Naive thymus-derived CD8-positive, alpha-beta T cell (primary cell): ENCODE measurements at regions not wholly inside any gene's neighbourhood (a gene's known extent, or its start where the extent isn't known, plus 50 kb on each side); places are given as distances from the start of the nearest gene placed in this dataset.

Experiments
- ATAC-seq, 2 donors: fragments of 150-1000 bp; cut with Tn5 transposase in 1 of 2; sonication (Bioruptor Pico), chemical (Tn5 transposase) in 1 of 2; 1 replicate in 1 of 2; 2 replicates in 1 of 2; pipeline ENCODE4 v1.10.0; 2021; ENCODE audit warnings: mild to moderate bottlenecking in 2 of 2, moderate library complexity in 2 of 2
- POLR2A ChIA-PET: fragments of 350-600 bp; sonication (Branson Sonifier 250); formaldehyde crosslinking; loops from one replicate; lab custom pipeline; 2021; ENCODE audit warnings: antibody characterized with exemption; lab: Charles Lee
- DNase-seq, 10 donors: peaks; one replicate each; pipeline versions ENCODE4 v3.0.0 to v3.0.0-alpha.2; 2020 to 2022
- H3K27ac Mint-ChIP-seq, 10 donors: one replicate each; pipeline ENCODE4 v1.8.0; 2020 to 2022; ENCODE audit warnings: mild to moderate bottlenecking in 10 of 10, mixed read lengths in 10 of 10, moderate library complexity in 4 of 10, inconsistent platforms in 1 of 10
- H3K27me3 Mint-ChIP-seq, 5 donors: one replicate each; pipeline ENCODE4 v1.8.0; 2021 to 2022; ENCODE audit warnings: mixed read lengths in 5 of 5
- H3K36me3 Mint-ChIP-seq, 3 donors: one replicate each; pipeline ENCODE4 v1.8.0; 2020 to 2022; ENCODE audit warnings: mixed read lengths in 3 of 3, mild to moderate bottlenecking in 2 of 3, inconsistent platforms in 1 of 3
- H3K4me1 Mint-ChIP-seq, 4 donors: one replicate each; pipeline ENCODE4 v1.8.0; 2021 to 2022; ENCODE audit warnings: mixed read lengths in 4 of 4
- H3K4me3 Mint-ChIP-seq, 10 donors: one replicate each; pipeline ENCODE4 v1.8.0; 2020 to 2022; ENCODE audit warnings: mild to moderate bottlenecking in 10 of 10, mixed read lengths in 10 of 10, moderate library complexity in 6 of 10, inconsistent platforms in 1 of 10
- H3K9me3 Mint-ChIP-seq, 9 donors: one replicate each; pipeline ENCODE4 v1.8.0; 2020 to 2022; ENCODE audit warnings: mixed read lengths in 9 of 9, mild to moderate bottlenecking in 3 of 9, inconsistent platforms in 1 of 9, moderate library complexity in 1 of 9

- Mint-ChIP-seq H3K36me3 (no peaks in the 10 kb centered on the region), H3K27me3 (peaks cover 0 to 2% (median 0%) of the 10 kb centered on the region in 5 donors), H3K4me1 (no peaks in the 10 kb centered on the region), H3K4me3 (no peak overlapping the region), H3K9me3 (peaks cover 0 to 2% (median 0%) of the 10 kb centered on the region in 9 donors), H3K27ac (no peak overlapping the region)
- ATAC-seq (no peak), DNase-seq (no peak)
- POLR2A ChIA-PET, result no interaction called here
Measured at GRCh38 chr4:124540014-124540413, 172.5 kb downstream of the ANKRD50 start.

- H3K36me3 Mint-ChIP-seq, result no peaks in the 10 kb centered on the region
- peaks cover 0 to 2% (median 0%) of the 10 kb centered on the region in 5 donors for H3K27me3 Mint-ChIP-seq
- DNase-seq (no peak), ATAC-seq (no peak)
- H3K4me3 Mint-ChIP-seq, result no peak overlapping the region
- POLR2A ChIA-PET, result no interaction called here
- no peak overlapping the region for H3K27ac Mint-ChIP-seq
- peaks cover 0 to 2% (median 0%) of the 10 kb centered on the region in 9 donors for H3K9me3 Mint-ChIP-seq
- H3K4me1 Mint-ChIP-seq, result no peaks in the 10 kb centered on the region
Measured at GRCh38 chr4:124541652-124542420, 170.7 kb downstream of the ANKRD50 start.

- Mint-ChIP-seq H3K27ac (no peak overlapping the region), H3K36me3 (no peaks in the 10 kb centered on the region)
Measured at GRCh38 chr4:124555959-124556358, 156.6 kb downstream of the ANKRD50 start.

GRCh38 chr4:124564121-124564520 is 148.4 kb downstream of the ANKRD50 start:
- Mint-ChIP-seq H3K27me3 (peaks cover 0 to 6% (median 0%) of the 10 kb centered on the region in 5 donors), H3K36me3 (no peaks in the 10 kb centered on the region), H3K4me1 (no peaks in the 10 kb centered on the region), H3K4me3 (no peak overlapping the region), H3K27ac (no peak overlapping the region), H3K9me3 (peaks cover 0 to 11% (median 2%) of the 10 kb centered on the region in 9 donors)
- POLR2A ChIA-PET, result no interaction called here
- ATAC-seq (no peak), DNase-seq (no peak)

More at GRCh38 chr4:124555959-124556358, 156.6 kb downstream of the ANKRD50 start:
- H3K9me3 Mint-ChIP-seq, result peaks cover 0 to 3% (median 0%) of the 10 kb centered on the region in 9 donors
- POLR2A ChIA-PET, result no interaction called here
- no peak for ATAC-seq
- H3K4me1 Mint-ChIP-seq, result no peaks in the 10 kb centered on the region
- H3K4me3 Mint-ChIP-seq, result no peak overlapping the region
- DNase-seq, result no peak
- H3K27me3 Mint-ChIP-seq, result peaks cover 0 to 3% (median 0%) of the 10 kb centered on the region in 5 donors

- H3K4me3 Mint-ChIP-seq, result no peak overlapping the region
- H3K27me3 Mint-ChIP-seq, result peaks cover 0 to 4% (median 0%) of the 10 kb centered on the region in 5 donors
- peaks cover 0 to 11% (median 2%) of the 10 kb centered on the region in 9 donors for H3K9me3 Mint-ChIP-seq
Measured at GRCh38 chr4:124565371-124565770, 147.2 kb downstream of the ANKRD50 start.

GRCh38 chr4:124566030-124566429 is 146.5 kb downstream of the ANKRD50 start:
- Mint-ChIP-seq H3K27me3 (peaks cover 0 to 4% (median 0%) of the 10 kb centered on the region in 5 donors), H3K4me1 (no peaks in the 10 kb centered on the region), H3K27ac (no peak overlapping the region), H3K9me3 (peaks cover 0 to 11% (median 2%) of the 10 kb centered on the region in 9 donors), H3K4me3 (no peak overlapping the region), H3K36me3 (no peaks in the 10 kb centered on the region)
- DNase-seq (no peak), ATAC-seq (no peak)
- POLR2A ChIA-PET, result no interaction called here

More at GRCh38 chr4:124565371-124565770, 147.2 kb downstream of the ANKRD50 start:
- H3K27ac Mint-ChIP-seq, result no peak overlapping the region
- ATAC-seq, result no peak
- POLR2A ChIA-PET, result no interaction called here
- H3K4me1 Mint-ChIP-seq, result no peaks in the 10 kb centered on the region
- H3K36me3 Mint-ChIP-seq, result no peaks in the 10 kb centered on the region
- DNase-seq, result no peak

- ATAC-seq, result no peak
- H3K4me1 Mint-ChIP-seq, result no peaks in the 10 kb centered on the region
- peaks cover 0 to 3% (median 0%) of the 10 kb centered on the region in 5 donors for H3K27me3 Mint-ChIP-seq
- no peak overlapping the region for H3K27ac Mint-ChIP-seq
- no peak overlapping the region for H3K4me3 Mint-ChIP-seq
- POLR2A ChIA-PET, result no interaction called here
- no peak for DNase-seq
- H3K36me3 Mint-ChIP-seq, result no peaks in the 10 kb centered on the region
- H3K9me3 Mint-ChIP-seq, result peaks cover 0 to 7% (median 0%) of the 10 kb centered on the region in 9 donors
Measured at GRCh38 chr4:124573056-124573455, 139.5 kb downstream of the ANKRD50 start.

- POLR2A ChIA-PET, result no interaction called here
- Mint-ChIP-seq H3K36me3 (no peaks in the 10 kb centered on the region), H3K9me3 (peaks cover 0 to 10% (median 2%) of the 10 kb centered on the region in 9 donors)
Measured at GRCh38 chr4:124579896-124580295, 132.6 kb downstream of the ANKRD50 start.

GRCh38 chr4:124583797-124584196 is 128.7 kb downstream of the ANKRD50 start:
- POLR2A ChIA-PET, result no interaction called here
- Mint-ChIP-seq H3K36me3 (no peaks in the 10 kb centered on the region), H3K4me1 (no peaks in the 10 kb centered on the region), H3K9me3 (peaks cover 0 to 19% (median 3%) of the 10 kb centered on the region in 9 donors), H3K4me3 (no peak overlapping the region), H3K27ac (no peak overlapping the region), H3K27me3 (peaks cover 0 to 13% (median 2%) of the 10 kb centered on the region in 5 donors)
- DNase-seq (no peak), ATAC-seq (no peak)

More at GRCh38 chr4:124579896-124580295, 132.6 kb downstream of the ANKRD50 start:
- Mint-ChIP-seq H3K4me3 (no peak overlapping the region), H3K4me1 (no peaks in the 10 kb centered on the region), H3K27ac (no peak overlapping the region), H3K27me3 (peaks cover 0 to 16% (median 2%) of the 10 kb centered on the region in 5 donors)
- DNase-seq (no peak), ATAC-seq (no peak)

- no peak overlapping the region for H3K27ac Mint-ChIP-seq
- no peaks in the 10 kb centered on the region for H3K4me1 Mint-ChIP-seq
- H3K36me3 Mint-ChIP-seq, result no peaks in the 10 kb centered on the region
- POLR2A ChIA-PET, result no interaction called here
- H3K4me3 Mint-ChIP-seq, result no peak overlapping the region
- no peaks in the 10 kb centered on the region for H3K27me3 Mint-ChIP-seq
- DNase-seq, result no peak
- H3K9me3 Mint-ChIP-seq, result peaks cover 0 to 27% (median 3%) of the 10 kb centered on the region in 9 donors
- no peak for ATAC-seq
Measured at GRCh38 chr4:124589786-124590185, 122.7 kb downstream of the ANKRD50 start.

- Mint-ChIP-seq H3K4me1 (no peaks in the 10 kb centered on the region), H3K4me3 (no peak overlapping the region), H3K27ac (no peak overlapping the region), H3K9me3 (peaks cover 0 to 26% (median 3%) of the 10 kb centered on the region in 9 donors), H3K36me3 (no peaks in the 10 kb centered on the region), H3K27me3 (no peaks in the 10 kb centered on the region)
- ATAC-seq, result no peak
- POLR2A ChIA-PET, result no interaction called here
- no peak for DNase-seq
Measured at GRCh38 chr4:124590480-124590879, 122.1 kb downstream of the ANKRD50 start.

GRCh38 chr4:124591637-124592036 is 120.9 kb downstream of the ANKRD50 start:
- Mint-ChIP-seq H3K4me1 (peaks cover 0 to 4% (median under 1%) of the 10 kb centered on the region in 4 donors), H3K27me3 (peaks cover 0 to 2% (median 0%) of the 10 kb centered on the region in 5 donors), H3K4me3 (no peak overlapping the region), H3K36me3 (no peaks in the 10 kb centered on the region), H3K27ac (no peak overlapping the region), H3K9me3 (peaks cover 0 to 17% (median 2%) of the 10 kb centered on the region in 9 donors)
- ATAC-seq, result no peak
- no peak for DNase-seq
- POLR2A ChIA-PET, result no interaction called here

GRCh38 chr4:124593494-124593893 is 119.0 kb downstream of the ANKRD50 start:
- H3K4me3 Mint-ChIP-seq, result no peak overlapping the region
- peaks cover 0 to 4% (median under 1%) of the 10 kb centered on the region in 4 donors for H3K4me1 Mint-ChIP-seq
- DNase-seq, result no peak
- ATAC-seq, result no peak
- H3K27me3 Mint-ChIP-seq, result peaks cover 0 to 2% (median 0%) of the 10 kb centered on the region in 5 donors
- peaks cover 0 to 11% (median 0%) of the 10 kb centered on the region in 9 donors for H3K9me3 Mint-ChIP-seq
- no peak overlapping the region for H3K27ac Mint-ChIP-seq
- POLR2A ChIA-PET, result no interaction called here
- H3K36me3 Mint-ChIP-seq, result no peaks in the 10 kb centered on the region
